Fibroblast of mammary gland (primary cell): ENCODE measurements at regions not wholly inside any gene's neighbourhood (a gene's known extent, or its start where the extent isn't known, plus 50 kb on each side); places are given as distances from the start of the nearest gene placed in this dataset.
"Not testable (repeated sequence)": the region's sequence is repeated elsewhere in the genome, so short reads cannot be mapped to it uniquely, and the experiment has no call there.

Experiments used
- DNase-seq: peaks from one replicate; pipeline ENCODE4 v3.0.0-alpha.2; 2010; ENCODE audit warnings: low read depth
- H3K4me3 ChIP-seq: 2 replicates; pipeline ENCODE4 v1.5.1; 2011; ENCODE audit warnings: low read depth, mild to moderate bottlenecking, low read length, moderate library complexity; ENCODE audit not compliant: control insufficient read depth
- CTCF ChIP-seq: conservative IDR thresholded peaks from 2 replicates; pipeline ENCODE4 v1.5.1; 2011; ENCODE audit warnings: low read depth, low read length, inconsistent platforms; ENCODE audit not compliant: control insufficient read depth, insufficient read depth

DNA sequence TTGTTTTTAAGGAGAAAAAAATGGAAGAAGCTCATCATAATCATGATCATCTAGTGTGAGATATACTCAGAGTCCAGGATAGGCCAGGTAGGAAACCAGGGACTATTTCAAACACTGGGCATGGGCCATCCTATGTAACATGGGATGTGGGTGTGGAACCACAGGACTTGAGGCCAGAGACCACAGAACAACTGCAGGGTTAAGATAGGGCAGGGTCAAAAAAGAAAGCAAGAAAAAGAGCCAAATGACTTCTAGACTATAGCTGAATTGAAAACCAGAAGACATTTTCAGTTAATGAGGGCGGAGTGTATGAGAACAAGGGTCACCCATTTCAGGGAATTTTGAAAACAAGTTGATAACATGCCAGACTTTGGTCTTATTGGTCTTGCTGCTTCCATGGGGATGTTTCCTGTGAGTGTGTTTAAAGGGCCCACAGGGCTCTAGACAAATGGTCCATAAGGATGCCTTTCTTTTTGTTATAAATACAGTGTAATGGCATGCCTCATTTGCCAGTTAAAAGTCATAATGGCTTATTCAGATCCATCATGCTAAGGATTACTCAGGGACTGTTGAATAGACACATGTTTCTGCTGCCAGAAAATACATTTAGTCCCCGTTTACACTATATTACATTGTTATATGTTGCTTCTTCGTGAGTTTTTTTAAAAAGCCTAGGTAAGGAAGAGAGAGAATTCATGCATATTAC, 182.0 kb upstream of the C21orf91 start:
- no peak for TF ChIP-seq CTCF
- no peak for DNase-seq
- H3K4me3 ChIP-seq: no peak overlapping the region

DNA sequence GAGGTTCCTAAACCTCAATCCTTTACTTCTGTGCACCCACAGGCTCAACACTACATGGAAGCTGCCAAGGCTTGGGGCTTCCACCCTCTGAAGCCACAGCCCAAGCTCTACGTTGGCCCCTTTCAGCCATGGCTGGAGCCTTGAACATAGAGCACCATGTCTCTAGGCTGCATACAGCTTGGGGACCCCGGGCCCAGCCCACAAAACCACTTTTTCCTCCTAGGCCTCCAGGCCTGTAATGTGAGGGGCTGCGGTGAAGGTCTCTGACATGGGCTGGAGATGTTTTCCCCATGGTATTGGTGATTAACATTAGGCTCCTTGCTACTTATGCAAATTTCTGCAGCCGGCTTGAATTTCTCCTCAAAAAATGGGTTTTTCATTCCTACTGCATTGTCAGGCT, 179.4 kb upstream of the C21orf91 start:
- DNase-seq, H3K4me3 ChIP-seq: not testable (repeated sequence)

DNA sequence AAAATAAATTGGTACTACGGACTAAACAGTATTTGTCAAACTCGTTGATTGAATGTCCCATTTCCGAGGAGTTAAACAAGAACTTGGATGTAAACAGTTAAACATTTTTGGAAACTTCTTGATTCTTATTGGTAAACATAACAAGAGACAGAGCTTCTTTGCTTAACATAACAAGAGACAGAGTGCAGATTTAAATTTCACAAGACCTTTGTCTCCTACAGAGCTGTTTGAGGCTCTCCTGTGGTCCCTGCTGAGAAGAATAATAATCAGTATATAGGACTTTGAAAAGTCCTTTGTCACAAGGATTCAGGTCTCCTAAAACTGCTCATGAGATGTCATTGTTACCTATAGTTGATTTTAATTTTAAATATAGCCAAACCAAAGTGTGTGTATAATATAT, 170.6 kb upstream of the C21orf91 start:
- TF ChIP-seq CTCF: no peak
- DNase-seq: no peak
- no peak overlapping the region for H3K4me3 ChIP-seq

DNA sequence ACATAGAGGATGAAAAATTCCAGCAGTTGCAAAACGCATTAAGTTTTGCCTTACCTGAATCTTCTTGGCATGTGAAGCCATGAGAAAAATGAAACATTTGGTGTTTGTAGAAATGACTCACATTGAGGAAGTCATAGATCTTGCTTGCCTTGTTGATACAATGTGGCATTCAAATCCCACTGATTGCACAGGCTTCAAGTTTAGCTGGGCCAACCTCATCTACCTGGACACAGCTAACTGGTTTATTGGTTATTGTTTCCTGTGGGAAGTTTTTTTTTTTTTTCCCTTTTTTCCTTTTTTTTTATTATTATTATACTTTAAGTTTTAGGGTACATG, 168.9 kb upstream of the C21orf91 start:
- H3K4me3 ChIP-seq: no peak overlapping the region
- no peak for DNase-seq
- no peak for TF ChIP-seq CTCF

- no peak for DNase-seq
- no peak for TF ChIP-seq CTCF
- no peak overlapping the region for H3K4me3 ChIP-seq
Measured at GRCh38 chr21:17987382-17988101, 168.4 kb upstream of the C21orf91 start.

DNA sequence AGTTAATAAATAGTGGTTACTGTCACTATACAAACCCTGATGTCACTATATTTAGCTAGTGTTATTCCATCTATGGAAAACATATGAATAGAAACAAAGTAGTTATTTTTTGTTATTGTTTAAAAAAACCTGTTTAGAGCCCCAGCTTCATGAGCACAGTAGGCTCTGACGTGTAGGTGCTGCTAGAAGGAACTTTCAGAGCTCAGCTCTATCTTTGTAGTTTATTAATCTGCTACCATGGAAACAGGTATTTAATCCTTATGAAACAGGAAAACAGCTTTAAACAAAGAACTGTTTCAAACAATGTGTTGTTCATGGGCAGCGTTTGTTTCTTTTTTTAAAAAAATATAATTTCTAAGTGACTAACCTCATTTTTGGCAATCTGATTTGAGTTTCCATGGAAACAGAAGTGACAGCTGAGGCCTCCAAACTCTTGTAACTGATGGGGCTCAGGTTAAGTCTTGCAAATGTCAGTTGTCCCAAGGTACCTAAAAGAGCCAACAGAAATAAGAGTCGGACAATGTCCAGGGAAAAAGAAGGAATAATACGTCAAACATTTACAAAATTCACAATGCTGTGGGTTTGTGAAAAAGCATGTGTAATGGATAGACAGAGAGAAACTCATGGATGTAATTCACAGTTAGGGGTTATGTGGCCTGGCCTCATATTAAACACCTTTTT, 162.0 kb upstream of the C21orf91 start:
- H3K4me3 ChIP-seq: no peak overlapping the region
- no peak for DNase-seq
- TF ChIP-seq CTCF: no peak

DNA sequence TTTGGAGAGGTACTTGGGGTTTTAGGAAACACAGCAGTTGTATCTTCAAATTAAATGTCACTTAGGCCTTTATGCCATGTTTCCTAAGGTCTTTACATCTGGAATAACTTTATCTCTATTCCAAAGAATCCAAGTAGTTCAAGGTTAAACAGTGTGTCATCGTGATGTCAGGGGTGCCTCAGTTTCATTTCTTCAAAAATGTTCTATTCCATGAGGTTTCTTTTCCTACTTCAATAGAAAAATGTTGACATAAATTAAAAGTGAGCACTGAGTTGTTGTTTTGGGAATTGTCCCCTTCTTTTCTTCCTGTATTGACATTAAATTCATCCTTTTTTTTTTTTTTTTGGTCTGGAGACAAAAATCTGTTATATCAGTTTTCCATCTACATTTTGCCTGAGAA, 160.6 kb upstream of the C21orf91 start:
- TF ChIP-seq CTCF: no peak
- no peak overlapping the region for H3K4me3 ChIP-seq
- DNase-seq: no peak
